HEK293T (cell line): ENCODE measurements at regions not wholly inside any gene's neighbourhood (a gene's known extent, or its start where the extent isn't known, plus 50 kb on each side); places are given as distances from the start of the nearest gene placed in this dataset.

Source experiments
- CTCF ChIA-PET: fragments of 350-600 bp; formaldehyde crosslinking; extraction: SDS; loops from one replicate; lab custom pipeline; 2021; ENCODE audit warnings: antibody characterized with exemption, inconsistent platforms; lab: Yijun Ruan, JAX
- POLR2A ChIA-PET: fragments of 350-600 bp; formaldehyde crosslinking; extraction: SDS; loops from one replicate; lab custom pipeline; 2020; ENCODE audit warnings: antibody characterized with exemption, inconsistent platforms; lab: Yijun Ruan, JAX
- DNase-seq: peaks from one replicate; pipeline ENCODE4 v3.0.0; 2012; ENCODE audit warnings: mixed read lengths; ENCODE audit errors: extremely low spot score
- ARNT ChIP-seq: fragments of 450-650 bp; IDR thresholded peaks from 2 replicates; pipeline ENCODE4 v1.6.1; 2017; ENCODE audit warnings: mild to moderate bottlenecking
- BHLHE40 ChIP-seq: fragments of 450-650 bp; IDR thresholded peaks from 2 replicates; pipeline ENCODE4 v1.6.1; 2016; ENCODE audit warnings: mild to moderate bottlenecking, moderate library complexity, borderline replicate concordance
- CTBP1 ChIP-seq: fragments of 450-650 bp; IDR thresholded peaks from 2 replicates; pipeline ENCODE4 v1.6.1; 2016; ENCODE audit warnings: borderline replicate concordance
- ELF4 ChIP-seq: fragments of 450-650 bp; IDR thresholded peaks from 2 replicates; pipeline ENCODE4 v1.6.1; 2017; ENCODE audit warnings: antibody characterized with exemption
- FOXA1 ChIP-seq: fragments of 450-650 bp; IDR thresholded peaks from 2 replicates; pipeline ENCODE4 v1.6.1; 2016; ENCODE audit warnings: mild to moderate bottlenecking
- FOXK2 ChIP-seq: fragments of 450-650 bp; IDR thresholded peaks from 2 replicates; pipeline ENCODE4 v1.6.1; 2016; ENCODE audit warnings: mild to moderate bottlenecking
- FOXM1 ChIP-seq: fragments of 450-650 bp; IDR thresholded peaks from 2 replicates; pipeline ENCODE4 v1.6.1; 2017; ENCODE audit warnings: mild to moderate bottlenecking, borderline replicate concordance
- HDGF ChIP-seq: fragments of 450-650 bp; IDR thresholded peaks from 2 replicates; pipeline ENCODE4 v1.6.1; 2017; ENCODE audit warnings: antibody characterized with exemption, borderline replicate concordance
- L3MBTL2 ChIP-seq: fragments of 450-650 bp; conservative IDR thresholded peaks from 2 replicates; pipeline ENCODE4 v1.6.1; 2016; ENCODE audit warnings: mild to moderate bottlenecking
- LEF1 ChIP-seq: fragments of 450-650 bp; IDR thresholded peaks from 2 replicates; pipeline ENCODE4 v1.6.1; 2017; ENCODE audit warnings: mild to moderate bottlenecking, borderline replicate concordance
- NFRKB ChIP-seq: fragments of 450-650 bp; IDR thresholded peaks from 2 replicates; pipeline ENCODE4 v1.6.1; 2016; ENCODE audit warnings: mild to moderate bottlenecking, moderate library complexity
- PKNOX1 ChIP-seq: fragments of 450-650 bp; IDR thresholded peaks from 2 replicates; pipeline ENCODE4 v1.6.1; 2016
- SP1 ChIP-seq: fragments of 450-650 bp; IDR thresholded peaks from 2 replicates; pipeline ENCODE4 v1.6.1; 2017
- SUZ12 ChIP-seq: fragments of 450-650 bp; IDR thresholded peaks from 2 replicates; pipeline ENCODE4 v1.6.1; 2016; ENCODE audit warnings: mild to moderate bottlenecking
- TARDBP ChIP-seq: fragments of 450-650 bp; IDR thresholded peaks from 2 replicates; pipeline ENCODE4 v1.6.1; 2016
- ZNF384 ChIP-seq: fragments of 450-650 bp; IDR thresholded peaks from 2 replicates; pipeline ENCODE4 v1.6.1; 2016

DNA sequence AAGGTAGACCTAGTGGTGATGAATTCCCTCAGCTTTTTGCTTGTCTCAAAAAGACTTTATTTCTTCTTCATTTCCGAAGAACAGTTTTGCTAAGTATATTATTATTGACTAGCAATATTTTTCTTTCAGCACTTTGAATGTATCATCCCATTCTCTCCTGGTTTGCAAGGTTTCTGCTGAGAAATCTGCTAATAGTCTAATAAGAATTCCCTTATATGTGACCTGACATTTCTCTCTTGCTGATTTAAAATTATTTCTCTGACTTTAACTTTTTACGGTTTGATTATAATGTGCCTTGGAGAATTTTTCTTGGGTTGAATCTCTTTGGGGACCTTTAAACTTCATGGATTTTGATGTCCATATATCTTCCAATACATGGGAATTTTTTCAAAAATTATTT, 628.3 kb upstream of the ADGRL2 start:
- ChIA-PET POLR2A (no interaction called here), CTCF (no interaction called here)
- no peak for DNase-seq
- no peak for TF ChIP-seq SUZ12
- TF ChIP-seq BHLHE40 = no peak
- TF ChIP-seq LEF1 = no peak

- ChIA-PET CTCF (no interaction called here), POLR2A (no interaction called here)
- no peak for TF ChIP-seq SUZ12
- TF ChIP-seq PKNOX1 = no peak
- TF ChIP-seq CTBP1 = no peak
- TF ChIP-seq FOXK2 = no peak
- no peak for TF ChIP-seq ZNF384
- TF ChIP-seq FOXA1 = no peak
- no peak for TF ChIP-seq TARDBP
- no peak for TF ChIP-seq LEF1
- no peak for DNase-seq
Observed at GRCh38 chr1:81170721-81171120, 630.0 kb upstream of the ADGRL2 start.

DNA sequence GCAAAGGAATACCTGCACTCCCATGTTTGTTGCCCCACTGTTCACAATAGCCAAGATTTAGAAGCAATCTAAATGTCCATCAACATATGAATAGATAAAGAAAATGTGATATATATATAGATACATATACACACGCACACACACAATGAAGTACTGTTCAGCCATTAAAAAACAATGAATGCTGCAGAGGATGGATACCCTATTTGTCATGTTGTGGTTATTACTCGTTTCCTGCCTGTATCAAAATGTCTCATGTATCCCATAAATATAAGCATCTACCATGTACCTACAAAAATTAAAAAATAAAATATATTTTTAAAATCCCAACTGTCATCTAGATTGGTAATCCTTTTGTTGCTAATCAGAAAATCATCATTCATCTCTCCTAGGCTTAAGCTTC, 634.8 kb upstream of the ADGRL2 start:
- CTCF ChIA-PET = no interaction called here
- DNase-seq = no peak
- POLR2A ChIA-PET = no interaction called here
- TF ChIP-seq L3MBTL2 (no peak), HDGF (no peak), TARDBP (no peak), FOXK2 (no peak), ZNF384 (no peak), PKNOX1 (no peak), SP1 (no peak), FOXM1 (no peak), ELF4 (no peak), BHLHE40 (no peak)

DNA sequence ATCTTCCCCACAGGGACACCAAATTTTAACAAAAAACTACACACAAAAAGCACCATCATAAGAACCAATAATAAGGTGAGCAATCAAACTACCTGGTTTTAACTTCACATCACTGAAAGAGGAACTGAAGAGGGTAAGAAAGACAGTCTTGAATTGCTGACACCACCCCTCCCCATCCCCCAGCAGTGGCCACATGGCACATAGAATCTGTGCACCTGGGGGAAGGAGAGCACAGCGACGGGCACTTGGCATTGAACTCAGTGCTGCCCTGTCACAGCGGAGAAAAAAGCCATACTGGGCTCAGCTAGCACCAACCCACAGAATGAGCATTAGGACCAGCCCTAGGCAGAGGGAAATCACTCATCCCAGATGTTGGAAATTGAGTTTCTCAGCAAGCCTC, 640.0 kb upstream of the ADGRL2 start:
- no peak for DNase-seq
- TF ChIP-seq ARNT = no peak
- TF ChIP-seq PKNOX1 = no peak
- TF ChIP-seq ZNF384 = no peak
- no peak for TF ChIP-seq FOXM1
- no peak for TF ChIP-seq FOXA1
- TF ChIP-seq BHLHE40 = no peak
- no peak for TF ChIP-seq SUZ12
- CTCF ChIA-PET = no interaction called here
- POLR2A ChIA-PET = no interaction called here

DNA sequence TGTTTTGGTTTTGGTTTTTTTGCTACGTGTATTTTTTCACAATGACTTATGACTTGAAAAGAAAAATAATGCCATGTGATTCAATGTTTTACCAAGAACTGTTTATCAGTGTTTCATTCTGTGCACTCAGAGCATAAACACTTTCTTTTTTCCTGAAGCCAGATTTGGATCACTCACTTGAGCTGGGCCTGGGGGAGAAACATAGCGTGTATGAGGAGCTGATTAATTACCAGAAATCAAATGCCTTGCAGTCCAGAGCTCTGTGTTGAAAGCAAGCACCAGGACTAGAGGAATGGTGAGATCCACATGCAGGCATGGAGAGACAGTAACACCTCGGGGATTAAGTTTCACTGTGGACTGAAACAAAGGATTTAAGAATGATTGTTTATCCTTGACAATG, 642.1 kb upstream of the ADGRL2 start:
- DNase-seq = no peak
- TF ChIP-seq FOXK2 (no peak), TARDBP (no peak), CTBP1 (no peak), BHLHE40 (no peak), SP1 (no peak), SUZ12 (no peak), FOXM1 (no peak), ELF4 (no peak), L3MBTL2 (no peak), HDGF (no peak), NFRKB (no peak), FOXA1 (no peak), PKNOX1 (no peak), ZNF384 (no peak)
- ChIA-PET CTCF (interaction anchor here (0.6 kb wide), 1 partner anchor 348 kb away, joined by 4 read pairs; no protein-coding TSS in a partner anchor), POLR2A (no interaction called here)

GRCh38 chr1:81157686-81158085, 643.0 kb upstream of the ADGRL2 start:
- DNase-seq = no peak
- ChIA-PET POLR2A (no interaction called here), CTCF (no interaction called here)
- no peak for TF ChIP-seq TARDBP
- no peak for TF ChIP-seq FOXA1
- no peak for TF ChIP-seq CTBP1

GRCh38 chr1:81156887-81157286, 643.8 kb upstream of the ADGRL2 start:
- TF ChIP-seq L3MBTL2 = no peak
- no peak for TF ChIP-seq FOXM1
- no peak for TF ChIP-seq ZNF384
- no peak for TF ChIP-seq TARDBP
- TF ChIP-seq BHLHE40 = no peak
- no peak for TF ChIP-seq SP1
- TF ChIP-seq ELF4 = no peak
- DNase-seq = no peak
- CTCF ChIA-PET = no interaction called here
- POLR2A ChIA-PET = no interaction called here
